Brain pericyte (primary cell): ENCODE measurements at regions not wholly inside any gene's neighbourhood (a gene's known extent, or its start where the extent isn't known, plus 50 kb on each side); places are given as distances from the start of the nearest gene placed in this dataset.

ENCODE experiments used
- DNase-seq: peaks from one replicate; pipeline ENCODE4 v3.0.0-alpha.2; 2012; ENCODE audit warnings: low read depth, low spot score

- DNase-seq, result no peak
These were observed 527.9 kb upstream of the MDFIC2 start for GRCh38 chr3:70840106-70840870.

GRCh38 chr3:70833239-70833960 lies 521.0 kb upstream of the MDFIC2 start:
- DNase-seq, result no peak

GRCh38 chr3:70832834-70833205 lies 520.4 kb upstream of the MDFIC2 start:
- no peak for DNase-seq

- no peak for DNase-seq
These were observed 519.8 kb upstream of the MDFIC2 start for GRCh38 chr3:70832089-70832833.

- DNase-seq, result no peak
These were observed 516.7 kb upstream of the MDFIC2 start for GRCh38 chr3:70829092-70829491.

GRCh38 chr3:70824773-70825172 lies 512.3 kb upstream of the MDFIC2 start:
- no peak for DNase-seq

GRCh38 chr3:70824078-70824477 lies 511.6 kb upstream of the MDFIC2 start:
- DNase-seq, result no peak

- DNase-seq, result no peak
These were observed 511.2 kb upstream of the MDFIC2 start for GRCh38 chr3:70823622-70824021.

- DNase-seq, result no peak
These were observed 510.2 kb upstream of the MDFIC2 start for GRCh38 chr3:70822669-70823068.

- DNase-seq, result no peak
These were observed 509.2 kb upstream of the MDFIC2 start for GRCh38 chr3:70821602-70822001.

GRCh38 chr3:70820397-70820796 lies 508.0 kb upstream of the MDFIC2 start:
- DNase-seq, result no peak

- DNase-seq, result no peak
These were observed 505.7 kb upstream of the MDFIC2 start for GRCh38 chr3:70818145-70818544.

- no peak for DNase-seq
These were observed 503.9 kb upstream of the MDFIC2 start for GRCh38 chr3:70816346-70816745.

GRCh38 chr3:70815817-70816216 lies 503.4 kb upstream of the MDFIC2 start:
- DNase-seq, result no peak

GRCh38 chr3:70813311-70813710 lies 500.9 kb upstream of the MDFIC2 start:
- no peak for DNase-seq

GRCh38 chr3:70811880-70812279 lies 499.4 kb upstream of the MDFIC2 start:
- no peak for DNase-seq

GRCh38 chr3:70808881-70809280 lies 496.4 kb upstream of the MDFIC2 start:
- no peak for DNase-seq

- DNase-seq, result no peak
These were observed 494.1 kb upstream of the MDFIC2 start for GRCh38 chr3:70806556-70806955.

GRCh38 chr3:70806021-70806420 lies 493.6 kb upstream of the MDFIC2 start:
- DNase-seq, result no peak

GRCh38 chr3:70805061-70805889 lies 492.8 kb upstream of the MDFIC2 start:
- DNase-seq, result no peak

- no peak for DNase-seq
These were observed 491.5 kb upstream of the MDFIC2 start for GRCh38 chr3:70803891-70804290.

GRCh38 chr3:70803319-70803718 lies 490.9 kb upstream of the MDFIC2 start:
- no peak for DNase-seq
